ENCODE measurements at regions not wholly inside any gene's neighbourhood (a gene's known extent, or its start where the extent isn't known, plus 50 kb on each side); places are given as distances from the start of the nearest gene placed in this dataset.

GRCh38 chr9:81305561-81306182 lies 383.7 kb downstream of the TLE1 start:
- intact Hi-C loops (cut with DNase I), result loop anchor here in 1 of 4 donors (5.0 kb wide), 1 partner anchor 678 kb away; no protein-coding TSS in a partner anchor
- no peak for DNase-seq
- Histone ChIP-seq H3K4me1 (ENCODE audit: insufficient read depth) (no peaks in the 10 kb centered on the region), H3K27ac (no peak overlapping the region), H3K9me3 (no peaks in the 10 kb centered on the region), H3K4me3 (no peak overlapping the region), H3K27me3 (no peaks in the 10 kb centered on the region), H3K36me3 (no peaks in the 10 kb centered on the region)
- WGBS, 3 donors, result 25 to 60% (median 32%) methylated on average over 6 of the region's 6 CpGs
- TF ChIP-seq CTCF (IDR thresholded peaks at IDR 0.05) (no peak), POLR2A (IDR thresholded peaks at IDR 0.05) (no peak), EP300 (IDR thresholded peaks at IDR 0.05) (no peak)

DNA sequence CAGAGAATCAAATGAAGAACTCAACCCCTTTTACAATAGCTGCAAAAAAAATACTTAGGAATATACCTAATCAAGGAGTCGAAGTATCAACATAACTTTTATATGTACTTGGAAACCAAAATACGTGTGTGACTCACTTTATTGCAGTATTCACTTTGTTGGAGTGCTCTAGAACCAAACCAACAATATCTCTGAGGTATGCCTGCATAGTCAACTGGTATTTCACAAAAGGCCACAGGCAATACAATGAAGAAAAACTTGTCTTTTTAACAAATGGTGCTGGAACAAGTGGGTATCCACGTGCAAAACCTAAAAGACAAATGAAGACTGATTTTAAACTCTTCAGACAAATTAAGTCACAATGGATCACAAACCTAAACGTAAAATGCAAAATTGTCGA lies 385.7 kb downstream of the TLE1 start:
- no peaks in the 10 kb centered on the region for H3K9me3 ChIP-seq
- no peak overlapping the region for H3K27ac ChIP-seq
- H3K27me3 ChIP-seq, result no peaks in the 10 kb centered on the region
- H3K36me3 ChIP-seq, result no peaks in the 10 kb centered on the region
- WGBS, 3 donors, result 76 to 91% (median 79%) methylated on average over 5 of the region's 5 CpGs
- H3K4me1 ChIP-seq (ENCODE audit: insufficient read depth), result no peaks in the 10 kb centered on the region
- H3K4me3 ChIP-seq, result no peak overlapping the region
- TF ChIP-seq EP300 (IDR thresholded peaks at IDR 0.05), result no peak
- DNase-seq, result no peak
- intact Hi-C loops (cut with DNase I), result no loop called here

DNA sequence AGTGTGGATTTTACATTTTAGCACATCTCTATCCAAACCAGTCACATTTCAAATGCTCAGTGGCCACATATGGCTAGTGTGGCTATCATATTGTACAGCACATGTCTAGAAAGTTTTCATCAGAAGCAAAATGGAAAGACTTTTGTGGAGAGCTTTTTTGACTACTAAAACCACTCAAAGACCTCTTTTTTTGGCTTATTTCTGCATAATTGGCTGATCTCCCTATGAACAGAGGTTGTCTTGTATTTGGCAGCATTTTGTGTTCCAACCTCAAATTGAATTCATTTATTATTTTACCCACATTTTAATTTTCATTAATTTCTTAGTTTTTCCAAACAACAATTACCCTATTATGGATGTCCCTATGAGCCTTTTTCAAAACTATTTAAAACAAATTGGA lies 395.7 kb downstream of the TLE1 start:
- no peaks in the 10 kb centered on the region for H3K4me1 ChIP-seq (ENCODE audit: insufficient read depth)
- intact Hi-C loops (cut with DNase I), result no loop called here
- TF ChIP-seq CTCF (IDR thresholded peaks at IDR 0.05), result no peak
- TF ChIP-seq EP300 (IDR thresholded peaks at IDR 0.05), result no peak
- TF ChIP-seq POLR2A (IDR thresholded peaks at IDR 0.05), result no peak
- no peak overlapping the region for H3K27ac ChIP-seq
- H3K27me3 ChIP-seq, result no peaks in the 10 kb centered on the region
- H3K4me3 ChIP-seq, result no peak overlapping the region
- H3K36me3 ChIP-seq, result no peaks in the 10 kb centered on the region
- H3K9me3 ChIP-seq, result no peaks in the 10 kb centered on the region
- no peak for DNase-seq

GRCh38 chr9:81292056-81292805 lies 397.1 kb downstream of the TLE1 start:
- no peak for TF ChIP-seq POLR2A (IDR thresholded peaks at IDR 0.05)
- no peak for TF ChIP-seq CTCF (IDR thresholded peaks at IDR 0.05)
- no peak for TF ChIP-seq EP300 (IDR thresholded peaks at IDR 0.05)
- DNase-seq, result no peak
- 91 to 96% (median 95%) methylated on average over 7 of the region's 7 CpGs for WGBS, 3 donors
- no peaks in the 10 kb centered on the region for H3K36me3 ChIP-seq
- no peaks in the 10 kb centered on the region for H3K9me3 ChIP-seq
- H3K27ac ChIP-seq, result no peak overlapping the region
- intact Hi-C loops (cut with DNase I), result no loop called here
- H3K4me3 ChIP-seq, result no peak overlapping the region
- H3K27me3 ChIP-seq, result no peaks in the 10 kb centered on the region
- no peaks in the 10 kb centered on the region for H3K4me1 ChIP-seq (ENCODE audit: insufficient read depth)

DNA sequence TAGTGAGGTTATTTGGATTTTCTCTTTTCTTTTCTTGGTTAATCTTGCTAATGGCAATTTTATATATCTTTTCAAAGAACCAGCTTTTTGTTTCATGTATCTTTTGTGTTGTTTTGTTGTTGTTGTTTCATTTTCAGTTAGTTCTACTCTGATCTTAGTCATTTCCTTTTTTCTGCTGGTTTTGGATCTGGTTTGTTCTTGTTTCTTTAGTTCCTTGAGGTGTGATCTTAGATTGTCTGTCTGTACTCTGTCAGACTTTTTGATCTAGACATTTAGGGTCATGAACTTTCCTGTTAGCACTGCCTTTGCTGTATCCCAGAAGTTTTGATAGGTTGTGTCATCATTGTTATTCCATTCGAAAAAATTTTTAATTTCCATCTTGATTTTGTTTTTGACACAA lies 399.7 kb downstream of the TLE1 start:
- Histone ChIP-seq H3K9me3 (no peaks in the 10 kb centered on the region), H3K4me1 (ENCODE audit: insufficient read depth) (no peaks in the 10 kb centered on the region), H3K27me3 (no peaks in the 10 kb centered on the region), H3K27ac (no peak overlapping the region), H3K36me3 (no peaks in the 10 kb centered on the region), H3K4me3 (no peak overlapping the region)
- DNase-seq, result no peak
- 87 to 89% (median 88%) methylated on average over 1 of the region's 1 CpG for WGBS, 3 donors
- intact Hi-C loops (cut with DNase I), result no loop called here
- no peak for TF ChIP-seq POLR2A (IDR thresholded peaks at IDR 0.05)
- TF ChIP-seq CTCF (IDR thresholded peaks at IDR 0.05), result no peak
